Colonic mucosa (tissue), 4 donors: ENCODE measurements at regions not wholly inside any gene's neighbourhood (a gene's known extent, or its start where the extent isn't known, plus 50 kb on each side); places are given as distances from the start of the nearest gene placed in this dataset.

ENCODE experiments used
- DNase-seq: peaks from one replicate; pipeline ENCODE4 v3.0.0-alpha.2; 2020
- H3K27ac ChIP-seq: fragments of 200-600 bp; one replicate; pipeline ENCODE4 v1.8.0; 2021
- H3K27me3 ChIP-seq: fragments of 200-600 bp; one replicate; pipeline ENCODE4 v1.8.0; 2021
- H3K36me3 ChIP-seq: fragments of 200-600 bp; one replicate; pipeline ENCODE4 v1.8.0; 2021
- H3K4me1 ChIP-seq: fragments of 200-600 bp; one replicate; pipeline ENCODE4 v1.8.0; 2021; ENCODE audit warnings: mild to moderate bottlenecking
- H3K4me3 ChIP-seq: fragments of 200-600 bp; one replicate; pipeline ENCODE4 v1.8.0; 2021
- H3K9ac ChIP-seq, 2 donors: one replicate each; pipeline ENCODE4 v1.7.0; 2013; ENCODE audit warnings: control low read depth in 2 of 2, low read depth in 2 of 2, low read length in 2 of 2
- H3K9me3 ChIP-seq: fragments of 200-600 bp; one replicate; pipeline ENCODE4 v1.8.0; 2021
- intact Hi-C: fragments of 100-400 bp; cut with DNase I; formaldehyde crosslinking; loops from one replicate; pipeline ENCODE4 v1.14.1; 2022
- TF ChIP-seq, protein P1 (sequence below): fragments of 200-600 bp; IDR thresholded peaks from one replicate; pipeline ENCODE4 v1.8.0; 2022; ENCODE audit warnings: antibody characterized with exemption, mild to moderate bottlenecking
- donor health status: healthy.
- donor health status: DM: no; HTN: no; CAD: no.
- donor health status: DM: no; HTN: no; CAD: no.

DNA sequence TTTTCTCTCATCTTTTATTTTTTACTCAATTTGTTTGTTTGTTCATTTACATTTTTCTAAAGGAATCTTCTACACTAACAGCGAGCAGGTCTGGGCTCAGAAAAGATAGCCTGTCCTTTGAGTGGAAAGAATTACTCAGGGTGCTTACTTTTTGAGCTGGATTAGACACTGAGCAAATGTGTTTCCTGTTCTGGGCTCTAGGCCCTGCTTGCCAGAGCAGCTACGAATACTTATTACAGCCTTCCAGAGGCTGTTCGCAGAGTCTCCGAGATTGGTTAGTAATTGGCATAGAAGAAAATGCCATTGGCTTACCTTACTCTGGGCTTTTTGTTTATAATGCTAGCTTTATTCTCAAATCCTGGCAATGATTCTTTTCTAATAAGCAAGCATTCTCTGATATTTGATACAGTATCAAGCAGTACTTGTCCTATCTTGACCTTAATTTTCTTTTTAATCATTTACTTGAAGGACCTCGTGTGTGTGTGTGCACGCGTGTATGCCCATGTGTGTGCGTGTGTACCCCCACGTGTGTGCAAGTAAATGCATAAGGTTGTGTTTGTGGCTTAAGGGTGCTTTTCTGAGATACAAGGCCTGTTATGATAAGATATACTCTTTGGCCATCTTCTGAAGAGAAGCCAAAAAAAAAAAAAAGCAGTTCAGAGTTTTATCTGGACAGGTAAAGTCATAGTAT lies 76.2 kb upstream of the GRXCR1 start:
- TF ChIP-seq, protein P1, sequence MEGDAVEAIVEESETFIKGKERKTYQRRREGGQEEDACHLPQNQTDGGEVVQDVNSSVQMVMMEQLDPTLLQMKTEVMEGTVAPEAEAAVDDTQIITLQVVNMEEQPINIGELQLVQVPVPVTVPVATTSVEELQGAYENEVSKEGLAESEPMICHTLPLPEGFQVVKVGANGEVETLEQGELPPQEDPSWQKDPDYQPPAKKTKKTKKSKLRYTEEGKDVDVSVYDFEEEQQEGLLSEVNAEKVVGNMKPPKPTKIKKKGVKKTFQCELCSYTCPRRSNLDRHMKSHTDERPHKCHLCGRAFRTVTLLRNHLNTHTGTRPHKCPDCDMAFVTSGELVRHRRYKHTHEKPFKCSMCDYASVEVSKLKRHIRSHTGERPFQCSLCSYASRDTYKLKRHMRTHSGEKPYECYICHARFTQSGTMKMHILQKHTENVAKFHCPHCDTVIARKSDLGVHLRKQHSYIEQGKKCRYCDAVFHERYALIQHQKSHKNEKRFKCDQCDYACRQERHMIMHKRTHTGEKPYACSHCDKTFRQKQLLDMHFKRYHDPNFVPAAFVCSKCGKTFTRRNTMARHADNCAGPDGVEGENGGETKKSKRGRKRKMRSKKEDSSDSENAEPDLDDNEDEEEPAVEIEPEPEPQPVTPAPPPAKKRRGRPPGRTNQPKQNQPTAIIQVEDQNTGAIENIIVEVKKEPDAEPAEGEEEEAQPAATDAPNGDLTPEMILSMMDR: no peak
- no peak for DNase-seq

DNA sequence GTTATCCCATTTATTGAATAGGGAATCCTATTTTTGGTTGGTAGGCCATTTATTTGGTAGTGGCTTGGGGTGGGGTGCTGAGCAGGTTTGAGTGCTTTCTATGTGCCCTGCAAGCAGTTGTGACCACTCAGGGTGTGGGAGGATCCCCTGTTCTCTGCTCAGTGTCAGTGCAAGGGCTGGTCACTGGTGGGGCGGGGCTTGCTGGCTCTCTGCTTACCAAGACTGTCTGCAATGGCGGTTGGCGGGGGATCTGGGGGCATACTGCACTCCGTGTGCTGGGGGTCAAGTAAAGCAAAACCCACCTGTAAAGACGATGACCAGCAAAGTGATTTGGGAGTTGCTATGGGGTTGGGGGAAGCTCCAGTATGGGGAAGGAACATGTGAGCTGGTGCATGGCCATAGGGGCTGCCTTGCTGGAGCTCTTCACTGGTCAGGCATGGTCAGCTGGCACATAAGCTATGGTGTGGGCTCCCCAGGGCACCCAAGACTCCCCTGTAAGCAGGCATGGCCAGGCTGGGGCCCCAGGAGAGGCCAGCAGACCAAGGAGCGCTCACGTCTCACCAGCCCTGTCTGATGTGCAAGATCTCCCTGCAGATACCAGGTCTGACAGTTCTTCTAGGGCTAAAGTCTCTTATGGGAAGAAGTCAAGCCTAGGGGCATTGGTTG lies 83.0 kb upstream of the GRXCR1 start:
- Histone ChIP-seq H3K9ac (no peak overlapping the region), H3K4me1 (no peaks in the 10 kb centered on the region), H3K9me3 (no peaks in the 10 kb centered on the region), H3K4me3 (no peak overlapping the region), H3K27me3 (no peaks in the 10 kb centered on the region), H3K27ac (no peak overlapping the region), H3K36me3 (no peaks in the 10 kb centered on the region)
- no peak for DNase-seq
- TF ChIP-seq, protein P1: no peak
- intact Hi-C loops: no loop called here

More for the DNA sequence above, 76.2 kb upstream of the GRXCR1 start:
- no peak overlapping the region for H3K27ac ChIP-seq
- no peak overlapping the region for H3K4me3 ChIP-seq
- H3K36me3 ChIP-seq: no peaks in the 10 kb centered on the region
- H3K27me3 ChIP-seq: no peaks in the 10 kb centered on the region
- H3K9me3 ChIP-seq: no peaks in the 10 kb centered on the region
- H3K9ac ChIP-seq: no peak overlapping the region
- H3K4me1 ChIP-seq: no peaks in the 10 kb centered on the region
- intact Hi-C loops: loop anchor here (5.0 kb wide), 1 partner anchor 249 kb away; no protein-coding TSS in a partner anchor

DNA sequence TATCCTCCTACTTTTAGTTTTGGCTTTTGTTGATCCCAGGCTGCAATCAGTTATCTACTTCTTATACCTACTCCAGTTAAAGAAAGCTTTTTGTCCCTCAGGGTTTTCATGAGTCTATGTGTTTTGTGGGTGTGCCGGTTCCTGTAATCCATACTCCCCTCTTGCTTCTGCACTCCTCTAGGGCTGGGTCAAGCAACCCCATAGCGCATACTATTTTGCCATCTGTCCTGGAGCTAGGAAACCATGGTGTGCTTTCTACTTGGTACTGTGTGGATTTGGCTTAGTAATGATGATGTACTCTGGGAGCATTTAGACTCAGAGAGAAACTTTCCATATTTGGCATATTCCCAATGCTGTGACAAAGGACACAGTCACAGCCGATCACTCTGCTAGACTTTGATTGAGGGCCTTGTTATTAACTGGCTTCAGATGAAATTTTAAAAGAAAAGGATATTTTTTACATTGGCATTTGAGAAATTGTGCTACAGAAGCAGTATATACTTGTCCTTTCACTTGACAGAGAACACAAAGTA lies 86.1 kb upstream of the GRXCR1 start:
- TF ChIP-seq, protein P1: no peak
- Histone ChIP-seq H3K9ac (no peak overlapping the region), H3K27me3 (no peaks in the 10 kb centered on the region), H3K4me1 (no peaks in the 10 kb centered on the region), H3K27ac (no peak overlapping the region), H3K9me3 (no peaks in the 10 kb centered on the region), H3K36me3 (no peaks in the 10 kb centered on the region), H3K4me3 (no peak overlapping the region)
- intact Hi-C loops: no loop called here
- no peak for DNase-seq

DNA sequence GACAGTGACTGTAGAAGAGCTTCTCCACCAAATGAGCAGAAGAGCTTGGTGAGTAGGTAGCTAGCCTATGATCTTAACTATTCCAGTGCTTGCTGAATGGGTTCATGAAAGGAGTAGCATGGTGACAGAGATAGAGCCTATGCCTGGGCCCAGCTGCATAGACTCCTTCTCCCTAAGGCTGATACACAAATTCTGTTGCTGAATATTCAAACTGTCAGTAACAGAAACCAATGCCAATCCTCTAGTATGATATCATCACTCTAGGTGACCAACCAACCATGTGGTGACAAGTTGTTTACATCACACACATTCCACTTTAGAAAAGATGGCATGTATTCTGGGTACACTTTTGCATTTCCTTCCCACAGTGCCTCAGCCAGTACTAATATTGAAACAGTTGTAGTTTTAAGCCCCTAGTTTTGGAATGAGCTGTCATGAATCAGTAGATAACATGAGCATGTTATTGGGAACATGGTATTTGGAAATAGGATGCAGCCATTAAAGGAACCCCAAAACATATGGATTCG lies 103.4 kb upstream of the GRXCR1 start:
- Histone ChIP-seq H3K27me3 (no peaks in the 10 kb centered on the region), H3K36me3 (no peaks in the 10 kb centered on the region), H3K27ac (no peak overlapping the region), H3K9me3 (no peaks in the 10 kb centered on the region), H3K9ac (no peak overlapping the region), H3K4me1 (no peaks in the 10 kb centered on the region), H3K4me3 (no peak overlapping the region)
- TF ChIP-seq, protein P1: no peak
- no peak for DNase-seq
- intact Hi-C loops: no loop called here

DNA sequence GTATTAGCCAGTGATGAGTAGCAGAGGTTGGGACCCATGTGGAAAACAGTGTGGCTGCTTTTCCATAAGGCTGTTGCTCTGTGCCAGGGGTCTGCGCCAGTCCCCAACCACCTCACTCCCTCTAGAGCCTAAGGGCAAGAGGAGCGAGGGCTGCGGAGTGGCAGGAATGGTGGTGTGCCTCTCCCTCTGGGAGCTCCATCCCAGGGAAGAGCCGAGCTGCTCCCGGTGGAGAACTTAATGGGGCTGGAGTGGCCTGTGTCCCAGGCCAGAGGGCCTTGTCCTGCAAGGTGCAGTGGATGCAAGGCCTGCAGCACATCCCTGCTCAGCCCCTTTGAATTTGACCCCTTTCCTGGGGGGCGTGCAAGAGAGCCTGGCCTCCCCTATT lies 105.4 kb upstream of the GRXCR1 start:
- H3K4me3 ChIP-seq: no peak overlapping the region
- intact Hi-C loops: no loop called here
- no peak for DNase-seq
- H3K9ac ChIP-seq: no peak overlapping the region
- H3K27me3 ChIP-seq: no peaks in the 10 kb centered on the region
- TF ChIP-seq, protein P1: no peak
- no peaks in the 10 kb centered on the region for H3K4me1 ChIP-seq
- H3K36me3 ChIP-seq: no peaks in the 10 kb centered on the region
- no peaks in the 10 kb centered on the region for H3K9me3 ChIP-seq
- H3K27ac ChIP-seq: no peak overlapping the region
